Lung (tissue), 11 donors: ENCODE measurements at regions not wholly inside any gene's neighbourhood (a gene's known extent, or its start where the extent isn't known, plus 50 kb on each side); places are given as distances from the start of the nearest gene placed in this dataset.

Source experiments
- ATAC-seq: fragments of 200-7000 bp; cut with Tn5 transposase; one replicate; pipeline ENCODE4 v1.9.1; 2020; ENCODE audit warnings: moderate number of reproducible peaks; ENCODE audit not compliant: insufficient read depth, low FRiP score
- DNase-seq, 3 donors: peaks; one replicate each; pipeline ENCODE4 v3.0.0-alpha.2; 2013 to 2017
- H3K27ac ChIP-seq, 2 donors: one replicate each; pipeline ENCODE4 v1.5.1; 2013; ENCODE audit warnings: mild to moderate bottlenecking in 2 of 2, moderate library complexity in 2 of 2, control low read depth in 1 of 2, inconsistent platforms in 1 of 2, low read depth in 1 of 2, low read length in 1 of 2
- H3K27me3 ChIP-seq, 3 donors: one replicate each; pipeline ENCODE4 v1.5.1; 2013; ENCODE audit warnings: low read length in 2 of 3; ENCODE audit not compliant: control insufficient read depth in 3 of 3, insufficient read depth in 3 of 3
- H3K36me3 ChIP-seq, 4 donors: one replicate each; pipeline ENCODE4 v1.5.1; 2013; ENCODE audit warnings: low read length in 4 of 4, mild to moderate bottlenecking in 1 of 4, moderate library complexity in 1 of 4; ENCODE audit not compliant: control insufficient read depth in 4 of 4, insufficient read depth in 4 of 4
- H3K4me1 ChIP-seq, 5 donors: one replicate each; pipeline ENCODE4 v1.5.1; 2013; ENCODE audit warnings: low read length in 5 of 5, mild to moderate bottlenecking in 2 of 5, moderate library complexity in 1 of 5; ENCODE audit not compliant: control insufficient read depth in 5 of 5, insufficient read depth in 5 of 5
- H3K4me3 ChIP-seq: one replicate; pipeline ENCODE4 v1.5.1; 2013; ENCODE audit warnings: mild to moderate bottlenecking, control low read depth, moderate library complexity
- H3K9ac ChIP-seq, 2 donors: one replicate each; pipeline ENCODE4 v1.5.1; 2013; ENCODE audit warnings: low read length in 2 of 2, control low read depth in 1 of 2; ENCODE audit not compliant: insufficient read depth in 1 of 2
- H3K9me3 ChIP-seq, 4 donors: one replicate each; pipeline ENCODE4 v1.5.1; 2013; ENCODE audit warnings: low read length in 3 of 4, mild to moderate bottlenecking in 1 of 4, moderate library complexity in 1 of 4; ENCODE audit not compliant: control insufficient read depth in 4 of 4, insufficient read depth in 3 of 4
- CTCF ChIP-seq: IDR thresholded peaks from 2 replicates; pipeline ENCODE4 v1.5.1; 2012; ENCODE audit warnings: mild to moderate bottlenecking; ENCODE audit errors: control extremely low read depth, extremely low read depth
- WGBS, 2 donors: extraction: QIAGEN DNeasy Blood & Tissue Kit; methylation state at CpG; one replicate each; pipeline ENCODE4 v1.1.7; 2013; 5-methylcytosine and 5-hydroxymethylcytosine counted together
- donor health status: control.
- donor health status: control.
- donor health status: Bipolar disorder and iron deficiency.
- donor health status: healthy.
- donor health status: DM: yes; HTN: yes; CAD: no.

- DNase-seq (no peak), ATAC-seq (no peak)
- Histone ChIP-seq H3K4me3 (no peak overlapping the region), H3K27me3 (no peaks in the 10 kb centered on the region), H3K9me3 (peaks cover 0 to 4% (median under 1%) of the 10 kb centered on the region in 4 donors), H3K36me3 (no peaks in the 10 kb centered on the region), H3K4me1 (no peaks in the 10 kb centered on the region), H3K27ac (no peak overlapping the region), H3K9ac (no peak overlapping the region)
- TF ChIP-seq CTCF: no peak
- WGBS, 2 donors: 89 to 95% methylated on average over 2 of the region's 2 CpGs
These were observed 151.8 kb upstream of the MYLIP start for GRCh38 chr6:15977050-15977449.

- DNase-seq (no peak), ATAC-seq (no peak)
- Histone ChIP-seq H3K4me3 (no peak overlapping the region), H3K27me3 (no peaks in the 10 kb centered on the region), H3K27ac (no peak overlapping the region), H3K9ac (no peak overlapping the region), H3K9me3 (peaks cover 0 to 4% (median under 1%) of the 10 kb centered on the region in 4 donors), H3K4me1 (no peaks in the 10 kb centered on the region), H3K36me3 (no peaks in the 10 kb centered on the region)
- 89% methylated on average over 2 of the region's 2 CpGs for WGBS, 2 donors
- TF ChIP-seq CTCF: no peak
These were observed 154.1 kb upstream of the MYLIP start for GRCh38 chr6:15974817-15975216.

- H3K4me3 ChIP-seq: no peak overlapping the region
- ATAC-seq: no peak
- WGBS, 2 donors: 56 to 59% methylated on average over 3 of the region's 3 CpGs
- no peaks in the 10 kb centered on the region for H3K4me1 ChIP-seq
- H3K36me3 ChIP-seq: no peaks in the 10 kb centered on the region
- no peak overlapping the region for H3K9ac ChIP-seq
- peaks cover 0 to 4% (median under 1%) of the 10 kb centered on the region in 4 donors for H3K9me3 ChIP-seq
- H3K27me3 ChIP-seq: no peaks in the 10 kb centered on the region
- H3K27ac ChIP-seq: no peak overlapping the region
- no peak for DNase-seq
- no peak for TF ChIP-seq CTCF
These were observed 158.4 kb upstream of the MYLIP start for GRCh38 chr6:15970517-15970916.

DNA sequence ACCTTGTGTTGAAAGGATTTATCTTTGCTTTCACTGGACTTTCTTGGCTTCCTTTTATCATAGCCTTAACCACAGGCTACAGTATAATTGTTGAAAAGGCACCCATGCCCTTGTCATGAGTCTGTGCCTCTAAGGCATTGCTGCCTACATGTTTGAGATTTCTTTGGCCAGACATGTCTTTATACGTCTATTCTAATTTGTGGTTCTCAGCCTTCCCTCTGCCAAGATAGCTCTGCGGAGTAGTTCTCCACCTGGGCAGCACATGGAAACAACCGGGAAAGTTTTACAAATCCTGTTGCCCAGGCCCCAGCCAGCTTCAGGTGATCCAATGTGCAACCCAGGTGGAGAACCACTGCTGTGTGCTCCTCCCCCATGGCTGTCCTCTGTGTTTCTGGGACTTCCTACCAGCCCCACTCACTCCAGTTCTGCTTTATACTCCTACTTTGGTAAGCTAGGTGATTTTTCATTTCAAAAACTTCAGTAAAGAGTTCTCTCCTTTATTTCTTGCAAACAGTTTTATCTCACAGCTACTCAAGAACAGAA, 159.6 kb upstream of the MYLIP start:
- TF ChIP-seq CTCF: no peak
- H3K4me3 ChIP-seq: no peak overlapping the region
- WGBS, 2 donors: 96 to 98% methylated on average over 3 of the region's 3 CpGs
- no peaks in the 10 kb centered on the region for H3K36me3 ChIP-seq
- no peak for DNase-seq
- ATAC-seq: no peak
- H3K27me3 ChIP-seq: no peaks in the 10 kb centered on the region
- no peak overlapping the region for H3K27ac ChIP-seq
- H3K9me3 ChIP-seq: peaks cover 0 to 4% (median 0%) of the 10 kb centered on the region in 4 donors
- no peaks in the 10 kb centered on the region for H3K4me1 ChIP-seq
- no peak overlapping the region for H3K9ac ChIP-seq
